Medulla oblongata (tissue), 1 donor: ENCODE measurements at regions not wholly inside any gene's neighbourhood (a gene's known extent, or its start where the extent isn't known, plus 50 kb on each side); places are given as distances from the start of the nearest gene placed in this dataset.
"Not testable (repeated sequence)": the region's sequence is repeated elsewhere in the genome, so short reads cannot be mapped to it uniquely, and the experiment has no call there.

Experiments used
- DNase-seq: peaks from one replicate; pipeline ENCODE4 v3.0.0-alpha.2; 2015; ENCODE audit errors: extremely low spot score

GRCh38 chr3:86794361-86795065, 196.4 kb downstream of the VGLL3 start:
- DNase-seq = no peak

DNA sequence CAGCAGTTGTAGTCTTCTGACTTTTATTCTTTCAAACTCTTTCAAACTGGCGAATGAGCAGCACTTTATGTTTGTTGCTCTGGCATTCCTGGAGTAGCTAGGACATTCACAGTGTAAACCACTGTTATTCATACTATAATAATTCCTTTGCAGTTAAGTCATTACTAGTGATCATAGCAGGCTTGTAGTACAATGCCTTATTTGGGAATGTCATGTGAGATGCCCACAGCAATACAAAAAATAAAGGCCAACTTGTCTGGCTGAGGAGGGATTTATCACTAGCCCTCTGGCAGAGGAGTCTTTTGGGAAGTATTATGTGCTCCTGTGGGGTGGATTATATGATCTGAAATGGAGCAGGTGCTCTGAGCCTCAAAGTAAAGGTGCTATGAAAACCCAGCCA, 197.2 kb downstream of the VGLL3 start:
- peak; percentile 41 for DNase-seq

GRCh38 chr3:86792316-86792715, 198.6 kb downstream of the VGLL3 start:
- DNase-seq = no peak

DNA sequence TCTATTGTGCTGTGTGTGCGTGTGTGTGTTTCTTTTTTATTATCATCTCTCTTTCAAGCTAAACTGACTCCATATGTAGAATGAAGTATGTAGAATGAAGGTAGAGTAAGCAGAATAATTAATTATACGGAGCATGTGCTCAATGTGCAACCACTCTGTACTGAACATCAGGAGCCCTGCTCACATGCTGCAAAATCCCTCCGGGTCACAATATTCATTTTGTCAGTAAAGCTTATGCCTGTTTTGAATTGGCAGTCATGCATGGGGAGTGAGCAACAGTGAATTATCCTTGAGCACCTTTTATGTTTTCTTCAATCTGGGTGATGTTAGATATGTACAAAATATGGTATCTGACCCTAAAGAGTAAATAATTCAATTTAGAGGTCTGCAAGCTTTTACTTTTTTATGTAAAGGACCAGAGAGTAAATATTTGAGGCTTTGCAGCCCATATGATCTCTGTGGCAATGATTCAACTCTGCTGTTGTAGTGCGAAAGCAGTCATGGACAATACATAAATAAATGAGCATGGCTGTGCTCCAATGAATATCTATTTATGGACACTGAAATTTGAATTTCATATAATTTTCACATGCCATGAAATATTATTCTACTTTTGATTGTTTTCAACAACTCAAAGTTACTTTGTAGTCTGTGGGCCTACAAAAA, 199.9 kb downstream of the VGLL3 start:
- no peak for DNase-seq

DNA sequence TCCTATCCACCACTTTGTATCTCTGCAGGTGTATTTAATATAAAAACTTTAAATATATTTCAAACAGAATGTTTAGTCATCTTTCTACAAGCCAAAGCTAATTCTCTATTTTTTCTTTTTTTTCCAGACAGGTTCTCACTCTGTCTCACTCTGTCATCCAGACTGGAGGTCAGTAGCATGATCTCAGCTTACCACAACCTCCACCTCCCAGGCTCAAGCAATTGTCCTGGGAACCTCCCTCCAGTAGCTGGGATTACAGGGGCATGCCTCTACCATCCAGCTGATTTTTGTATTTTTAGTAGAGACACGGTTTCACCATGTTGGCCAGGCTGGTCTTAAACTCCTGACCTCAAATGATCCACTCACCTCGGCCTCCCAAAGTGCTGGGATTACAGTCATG, 202.6 kb downstream of the VGLL3 start:
- DNase-seq = no peak

DNA sequence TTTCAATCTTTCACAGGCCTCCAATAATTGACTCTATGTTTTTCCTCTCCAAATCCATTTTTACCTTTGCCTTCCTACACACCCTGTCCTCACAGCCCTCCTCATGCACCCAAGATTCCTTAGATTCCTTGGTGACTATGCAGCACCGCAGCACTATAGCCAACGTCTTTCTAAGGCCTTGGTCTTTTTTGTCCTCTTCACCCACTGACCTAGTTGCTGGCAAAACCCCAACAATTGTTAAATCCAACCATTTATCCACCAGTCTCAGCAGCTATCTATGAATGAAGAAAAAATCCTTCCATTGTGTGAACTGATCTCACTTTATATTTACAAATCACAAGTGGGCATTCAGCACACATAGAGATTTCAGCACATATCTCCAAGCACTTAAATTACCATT, 203.9 kb downstream of the VGLL3 start:
- DNase-seq = peak; percentile 34

- DNase-seq = peak; percentile 30
These were observed 205.6 kb downstream of the VGLL3 start for GRCh38 chr3:86785386-86785785.

- no peak for DNase-seq
These were observed 208.1 kb downstream of the VGLL3 start for GRCh38 chr3:86782866-86783265.

DNA sequence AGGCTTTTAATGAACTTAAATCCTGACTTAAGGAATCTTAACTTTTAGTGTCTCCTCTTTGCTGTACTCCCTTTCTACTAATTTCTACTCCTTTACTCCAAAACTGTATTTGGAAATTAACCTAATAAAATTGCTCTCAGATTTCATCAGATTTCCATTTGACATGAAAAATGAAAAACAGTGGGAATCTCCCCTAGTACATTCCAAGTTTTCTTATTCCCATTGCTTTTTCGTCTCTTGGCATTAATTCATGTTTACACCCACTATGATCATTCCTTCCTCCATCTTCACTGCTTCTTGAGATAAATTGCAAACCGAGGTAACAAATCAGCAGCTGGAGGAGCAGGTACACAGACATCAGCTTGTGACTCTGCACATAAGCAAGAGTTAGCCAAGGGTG, 208.7 kb downstream of the VGLL3 start:
- no peak for DNase-seq

DNA sequence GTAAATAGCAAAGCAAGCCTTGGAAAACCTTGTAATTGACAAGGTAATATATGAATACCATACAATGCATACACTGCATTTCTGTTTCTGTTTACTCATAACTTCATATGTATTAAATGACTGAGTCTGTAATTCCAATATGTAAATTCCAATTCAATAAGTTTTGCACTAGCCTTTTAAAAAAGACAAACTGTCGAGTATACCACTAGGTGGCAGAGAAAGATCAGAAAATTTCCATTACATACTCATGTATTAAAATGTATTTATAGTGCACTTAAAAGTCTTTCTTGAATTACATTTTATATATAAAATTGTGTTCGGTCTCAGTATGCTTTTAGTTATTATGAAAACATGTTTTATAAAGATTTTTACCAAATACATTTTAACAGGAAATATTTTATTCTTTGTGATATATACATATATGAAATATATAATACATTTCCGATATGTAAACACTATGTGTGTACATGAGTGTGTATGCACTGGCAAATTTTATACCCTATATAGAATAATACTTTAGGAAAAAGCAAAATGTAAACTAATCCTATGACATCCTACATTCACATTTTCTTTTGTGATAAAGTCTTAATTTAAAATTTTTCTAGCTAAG, 216.8 kb downstream of the VGLL3 start:
- DNase-seq = peak; percentile 55

- no peak for DNase-seq
These were observed 218.2 kb downstream of the VGLL3 start for GRCh38 chr3:86772699-86773098.

- DNase-seq = no peak
These were observed 219.0 kb downstream of the VGLL3 start for GRCh38 chr3:86771741-86772512.

- DNase-seq = no peak
These were observed 224.6 kb downstream of the VGLL3 start for GRCh38 chr3:86766331-86766730.

GRCh38 chr3:86757322-86758179, 233.4 kb downstream of the VGLL3 start:
- not testable (repeated sequence) for DNase-seq

GRCh38 chr3:86748015-86748414, 242.9 kb downstream of the VGLL3 start:
- no peak for DNase-seq

DNA sequence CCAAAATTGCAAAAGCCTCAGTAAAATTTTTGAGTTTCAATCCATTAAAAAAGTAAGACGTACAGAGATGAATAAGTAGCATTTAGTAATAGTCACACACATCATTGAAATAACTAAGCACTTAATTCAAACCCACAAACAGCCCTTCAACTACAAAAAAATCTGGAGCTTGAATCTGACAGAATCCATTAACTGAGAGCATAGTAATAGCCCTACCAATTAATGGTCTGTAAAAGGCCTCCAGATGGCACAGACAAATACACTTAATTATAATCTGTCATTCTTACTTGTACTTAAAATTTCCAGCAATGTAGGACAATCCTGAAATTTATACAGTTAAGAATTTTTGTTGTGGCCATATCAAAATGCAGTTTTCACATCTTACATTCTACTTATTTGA, 246.9 kb downstream of the VGLL3 start:
- DNase-seq = no peak

GRCh38 chr3:86743233-86743632, 247.7 kb downstream of the VGLL3 start:
- DNase-seq = no peak

- no peak for DNase-seq
These were observed 250.2 kb downstream of the VGLL3 start for GRCh38 chr3:86740751-86741150.

- DNase-seq = no peak
These were observed 251.7 kb downstream of the VGLL3 start for GRCh38 chr3:86739244-86739643.

GRCh38 chr3:86738684-86739083, 252.3 kb downstream of the VGLL3 start:
- no peak for DNase-seq

GRCh38 chr3:86737517-86737916, 253.4 kb downstream of the VGLL3 start:
- no peak for DNase-seq
